K562 (cell line): ENCODE measurements at regions not wholly inside any gene's neighbourhood (a gene's known extent, or its start where the extent isn't known, plus 50 kb on each side); places are given as distances from the start of the nearest gene placed in this dataset.

Experiments used
- KDM1A ChIP-seq, 2 experiments: fragments of 450-650 bp; IDR thresholded peaks; 2 replicates each; pipeline ENCODE4 v1.6.1; 2016; ENCODE audit warnings: mild to moderate bottlenecking in 2 of 2
- TCF7L2 ChIP-seq: fragments of 150-350 bp; IDR thresholded peaks from 2 replicates; pipeline ENCODE4 v1.6.1; 2016; ENCODE audit warnings: low read depth, mild to moderate bottlenecking, low read length, moderate library complexity

DNA sequence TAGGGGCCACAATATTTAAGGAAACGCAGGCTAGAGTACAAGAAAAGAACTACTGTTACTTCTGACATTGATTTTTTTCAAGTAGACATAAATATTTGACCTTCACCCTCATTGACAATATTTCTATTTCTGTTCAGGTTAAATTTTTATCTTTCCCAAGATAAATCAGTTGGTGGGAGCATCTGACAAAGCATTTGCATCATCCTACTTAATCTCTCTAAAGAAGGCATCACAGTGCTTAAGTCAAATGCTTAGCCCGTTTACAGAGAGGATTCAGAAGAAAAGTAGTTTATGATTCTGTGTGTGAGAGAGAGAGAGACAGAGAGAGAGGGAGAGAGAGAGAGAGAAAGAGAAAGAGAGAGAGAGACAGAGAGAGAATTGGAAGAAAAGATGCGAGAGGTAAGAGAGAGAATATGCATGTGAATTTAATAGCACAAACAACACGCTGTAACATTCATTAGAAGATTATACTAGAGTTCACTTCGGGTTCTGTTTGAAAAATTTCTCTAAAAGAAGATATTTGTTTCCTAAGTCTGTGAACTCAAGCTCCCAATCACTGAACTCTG, 1093.3 kb upstream of the CDH6 start:
- TF ChIP-seq TCF7L2 (no peak), KDM1A (IDR thresholded peaks at IDR 0.05) (no peak)
